Stomach smooth muscle (tissue), 2 donors: ENCODE measurements at regions not wholly inside any gene's neighbourhood (a gene's known extent, or its start where the extent isn't known, plus 50 kb on each side); places are given as distances from the start of the nearest gene placed in this dataset.

Experiments
- H3K27ac ChIP-seq: one replicate; pipeline ENCODE4 v1.7.0; 2013; ENCODE audit warnings: mild to moderate bottlenecking, low read length, inconsistent platforms
- H3K27me3 ChIP-seq, 2 donors: one replicate each; pipeline ENCODE4 v1.7.0; 2013; ENCODE audit warnings: low read length in 2 of 2; ENCODE audit not compliant: insufficient read depth in 2 of 2, control insufficient read depth in 1 of 2
- H3K36me3 ChIP-seq, 2 donors: one replicate each; pipeline ENCODE4 v1.7.0; 2013; ENCODE audit warnings: low read length in 2 of 2; ENCODE audit not compliant: control insufficient read depth in 2 of 2, insufficient read depth in 2 of 2
- H3K4me1 ChIP-seq: one replicate; pipeline ENCODE4 v1.7.0; 2013; ENCODE audit warnings: low read length; ENCODE audit not compliant: control insufficient read depth, insufficient read depth
- H3K4me3 ChIP-seq, 2 donors: one replicate each; pipeline ENCODE4 v1.7.0; 2013; ENCODE audit warnings: low read length in 2 of 2
- H3K9ac ChIP-seq, 2 donors: one replicate each; pipeline ENCODE4 v1.7.0; 2013; ENCODE audit warnings: low read length in 2 of 2, mild to moderate bottlenecking in 1 of 2
- H3K9me3 ChIP-seq, 2 donors: one replicate each; pipeline ENCODE4 v1.7.0; 2013; ENCODE audit warnings: low read length in 2 of 2; ENCODE audit not compliant: control insufficient read depth in 2 of 2
- donor health status: healthy.
- donor health status: Pancreatic carcinoma.

DNA sequence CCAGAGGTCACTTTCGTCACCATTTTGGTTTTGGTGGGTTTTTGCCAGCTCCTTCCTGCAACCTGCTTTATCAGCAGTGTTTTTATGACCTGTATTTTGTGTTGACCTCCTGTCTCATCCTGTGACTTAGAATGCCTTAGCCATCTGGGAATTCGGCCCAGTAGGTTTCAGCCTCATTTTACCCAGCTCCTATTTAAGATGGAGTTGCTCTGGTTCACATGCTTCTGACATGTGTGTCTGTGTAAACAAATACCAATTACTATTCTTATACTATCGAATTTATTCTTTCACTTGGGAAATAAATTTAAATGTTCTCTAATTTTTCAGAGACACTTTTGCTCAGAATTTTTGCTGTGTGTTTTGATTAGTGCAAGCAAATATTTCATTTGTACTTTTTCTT lies 1370.3 kb upstream of the MIR17HG start:
- H3K9me3 ChIP-seq, result no peaks in the 10 kb centered on the region
- H3K4me3 ChIP-seq, result no peak overlapping the region
- no peaks in the 10 kb centered on the region for H3K4me1 ChIP-seq
- H3K36me3 ChIP-seq, result no peaks in the 10 kb centered on the region
- H3K27ac ChIP-seq, result no peak overlapping the region
- H3K27me3 ChIP-seq, result no peaks in the 10 kb centered on the region
- H3K9ac ChIP-seq, result no peak overlapping the region

DNA sequence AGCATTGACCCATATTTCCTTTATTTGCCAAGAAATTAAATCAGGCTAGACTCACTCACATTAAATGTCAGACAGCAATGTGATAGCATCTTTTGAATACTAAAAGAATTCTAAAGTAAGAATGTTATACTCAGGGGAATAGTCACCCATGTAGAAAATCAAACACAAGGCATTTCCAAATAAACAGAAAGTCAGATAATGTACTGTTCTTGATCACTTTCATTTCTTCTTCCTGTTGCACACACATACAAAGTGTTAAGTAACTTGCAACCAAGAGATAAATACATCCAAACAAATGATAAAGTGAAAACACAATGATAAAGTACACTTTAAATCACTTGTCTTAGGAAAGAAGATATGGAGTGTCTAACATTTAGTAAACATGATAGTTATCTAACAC lies 1366.6 kb upstream of the MIR17HG start:
- Histone ChIP-seq H3K36me3 (no peaks in the 10 kb centered on the region), H3K9ac (no peak overlapping the region), H3K27ac (no peak overlapping the region), H3K9me3 (no peaks in the 10 kb centered on the region), H3K4me3 (no peak overlapping the region), H3K27me3 (no peaks in the 10 kb centered on the region), H3K4me1 (no peaks in the 10 kb centered on the region)

DNA sequence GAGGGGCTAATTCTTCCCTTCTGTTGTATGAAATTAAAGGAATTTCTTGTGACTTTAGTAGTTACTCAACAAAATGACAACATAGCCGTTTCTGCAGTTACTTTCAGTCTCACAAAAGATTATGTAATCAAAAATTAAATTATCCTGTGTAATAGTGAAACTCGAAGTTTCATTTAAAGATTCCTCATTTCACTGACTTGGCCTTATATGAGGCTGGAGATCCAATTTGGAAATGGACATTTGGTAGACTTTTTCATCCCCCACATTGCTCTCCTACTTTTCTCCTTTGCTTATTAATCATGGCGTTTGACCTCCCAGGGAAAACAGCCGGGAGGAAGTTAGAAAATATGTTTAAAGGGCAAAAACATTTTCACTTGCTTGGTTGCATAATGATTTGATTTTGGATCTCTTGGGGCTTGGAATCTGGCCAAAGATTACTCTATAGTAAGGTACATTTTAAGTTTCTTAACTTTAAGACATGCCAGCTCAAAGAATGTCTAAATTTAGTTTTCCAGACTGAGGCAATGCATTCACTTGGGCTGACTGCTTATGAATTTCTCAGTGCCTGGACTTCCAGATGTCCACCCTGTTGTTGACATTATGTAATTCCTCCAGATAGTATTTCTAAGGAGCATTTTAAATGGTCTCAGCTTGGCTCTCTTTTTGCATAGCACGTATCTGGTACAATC lies 1364.9 kb upstream of the MIR17HG start:
- H3K9ac ChIP-seq, result no peak overlapping the region
- no peaks in the 10 kb centered on the region for H3K4me1 ChIP-seq
- no peaks in the 10 kb centered on the region for H3K9me3 ChIP-seq
- H3K27me3 ChIP-seq, result no peaks in the 10 kb centered on the region
- H3K36me3 ChIP-seq, result no peaks in the 10 kb centered on the region
- H3K27ac ChIP-seq, result no peak overlapping the region
- no peak overlapping the region for H3K4me3 ChIP-seq

DNA sequence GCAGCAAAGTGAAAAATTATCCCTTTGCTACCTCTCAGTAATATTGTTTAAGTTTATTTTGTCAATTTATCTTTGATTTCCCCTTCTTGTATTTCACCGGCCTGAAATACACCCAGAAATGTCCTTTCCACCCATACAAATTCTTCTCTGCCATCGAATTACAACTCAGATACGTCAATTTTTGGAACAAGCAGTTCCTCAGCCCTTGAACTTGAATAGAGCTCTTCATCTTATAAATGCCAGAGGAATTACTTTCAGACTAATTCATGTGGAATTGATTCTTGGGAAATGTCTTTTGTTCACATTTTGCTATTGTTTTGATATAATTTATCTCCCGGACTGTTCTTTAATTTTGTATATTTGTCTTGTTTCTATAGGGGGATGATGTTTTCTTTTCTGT lies 1359.3 kb upstream of the MIR17HG start:
- H3K9ac ChIP-seq, result no peak overlapping the region
- no peaks in the 10 kb centered on the region for H3K27me3 ChIP-seq

DNA sequence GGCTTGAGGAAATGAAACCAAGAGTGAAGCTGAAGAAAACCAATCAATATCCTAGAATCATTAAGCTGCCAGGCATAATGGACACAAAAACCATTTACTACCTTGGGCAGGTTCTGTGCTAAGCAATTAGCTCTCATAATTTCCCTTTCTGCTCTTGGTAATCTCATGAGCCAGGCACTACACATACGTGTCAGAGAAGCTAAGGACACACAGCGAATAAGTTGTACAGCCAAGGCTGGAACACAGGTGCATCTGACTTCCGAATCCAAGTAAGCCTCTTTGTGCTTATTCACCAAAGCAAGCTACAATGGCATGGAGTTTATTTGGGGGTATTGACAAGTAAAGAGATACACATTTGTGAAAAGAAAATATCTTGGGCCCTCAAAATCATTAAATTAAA lies 1343.9 kb upstream of the MIR17HG start:
- Histone ChIP-seq H3K4me3 (no peak overlapping the region), H3K9me3 (peaks cover 0 to 4% of the 10 kb centered on the region in 2 donors), H3K27me3 (no peaks in the 10 kb centered on the region), H3K27ac (no peak overlapping the region), H3K9ac (no peak overlapping the region), H3K4me1 (no peaks in the 10 kb centered on the region), H3K36me3 (no peaks in the 10 kb centered on the region)

More for the DNA sequence above, 1359.3 kb upstream of the MIR17HG start:
- no peaks in the 10 kb centered on the region for H3K36me3 ChIP-seq
- H3K4me3 ChIP-seq, result no peak overlapping the region
- no peaks in the 10 kb centered on the region for H3K4me1 ChIP-seq
- no peak overlapping the region for H3K27ac ChIP-seq
- no peaks in the 10 kb centered on the region for H3K9me3 ChIP-seq

DNA sequence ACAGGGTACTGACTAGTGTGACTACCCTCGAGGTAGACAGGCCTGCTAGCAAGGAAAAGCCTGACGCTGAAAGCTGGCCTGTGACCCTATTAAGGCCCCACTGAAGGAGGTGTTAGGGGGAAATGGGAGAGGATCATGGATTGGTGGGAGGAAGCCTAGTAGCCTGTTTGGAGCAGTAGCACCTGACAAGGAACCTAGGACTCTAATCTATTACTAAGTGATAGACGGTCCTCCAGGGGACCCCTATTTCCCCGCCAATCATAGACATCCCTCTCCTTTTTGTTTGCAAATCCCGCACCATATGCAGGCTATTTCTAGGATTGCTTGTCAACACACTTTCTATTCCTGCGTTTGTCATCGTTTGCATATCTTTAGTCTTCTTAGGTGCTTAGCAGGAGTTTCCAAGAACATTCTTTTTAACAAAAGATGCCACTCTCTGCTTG lies 1338.8 kb upstream of the MIR17HG start:
- Histone ChIP-seq H3K36me3 (no peaks in the 10 kb centered on the region), H3K9ac (no peak overlapping the region), H3K9me3 (no peaks in the 10 kb centered on the region), H3K27ac (no peak overlapping the region), H3K4me1 (no peaks in the 10 kb centered on the region), H3K27me3 (no peaks in the 10 kb centered on the region), H3K4me3 (no peak overlapping the region)

DNA sequence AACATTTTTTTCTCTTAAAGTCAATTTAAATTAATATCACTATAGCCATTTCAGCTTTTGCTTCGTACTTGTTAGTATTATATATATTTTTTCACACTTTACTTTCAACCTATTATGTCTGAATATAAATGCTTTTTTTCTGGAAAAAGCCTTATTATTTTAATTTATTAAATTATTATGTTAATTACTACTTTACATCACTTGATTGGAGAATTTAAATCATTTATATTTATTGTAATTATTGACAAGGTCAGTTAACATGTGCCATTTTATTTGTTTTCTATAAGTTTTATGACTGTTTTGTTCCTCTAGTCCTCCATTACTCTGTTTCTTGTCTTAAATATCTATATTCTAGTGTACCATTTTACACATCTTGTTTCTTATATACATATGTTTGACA lies 1333.4 kb upstream of the MIR17HG start:
- Histone ChIP-seq H3K27ac (no peak overlapping the region), H3K9ac (no peak overlapping the region), H3K36me3 (no peaks in the 10 kb centered on the region), H3K4me3 (no peak overlapping the region), H3K27me3 (no peaks in the 10 kb centered on the region), H3K4me1 (no peaks in the 10 kb centered on the region), H3K9me3 (no peaks in the 10 kb centered on the region)

DNA sequence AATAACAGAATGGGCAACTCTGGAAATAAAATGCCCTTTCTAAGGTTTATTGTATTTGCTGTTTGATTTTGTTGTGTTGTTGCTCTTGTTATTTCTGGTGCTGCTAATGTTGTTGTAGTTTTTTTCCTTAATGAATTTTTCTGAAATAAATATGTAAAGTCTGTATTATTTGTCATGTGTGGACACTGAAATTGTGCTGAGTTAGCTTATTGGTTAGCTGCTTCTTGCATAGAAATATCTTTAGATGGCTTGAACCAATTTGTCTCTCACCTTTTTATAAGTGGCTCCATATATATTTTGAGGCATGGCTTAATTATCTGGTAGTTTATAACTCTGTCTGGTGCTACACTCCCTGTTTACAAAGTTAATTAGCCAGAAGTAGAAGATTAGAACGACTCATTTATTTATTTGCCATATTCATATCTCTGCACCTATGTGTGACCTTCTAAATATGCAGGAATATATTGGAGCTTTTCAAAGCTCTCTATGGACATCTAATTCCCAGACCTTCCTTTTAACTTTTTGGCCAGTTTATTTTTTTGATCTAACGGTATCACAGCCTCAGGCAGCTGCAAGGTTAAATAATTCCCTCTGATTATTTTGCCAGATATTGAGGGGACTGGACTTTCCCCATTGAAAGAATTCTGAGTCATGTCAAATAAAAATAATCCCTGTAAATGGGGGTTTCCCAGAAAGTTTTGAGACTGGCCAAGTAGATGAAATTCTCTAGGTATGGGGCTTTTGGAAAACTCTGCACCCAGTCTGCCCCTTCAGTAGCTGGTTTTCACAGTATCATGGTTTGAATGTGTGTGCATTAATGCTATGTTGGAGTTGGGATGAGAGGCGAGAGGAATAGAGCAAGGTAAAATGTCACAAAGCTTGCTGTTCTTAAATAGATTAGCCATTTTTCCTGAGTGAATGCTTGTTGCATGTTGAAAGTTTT lies 1331.7 kb upstream of the MIR17HG start:
- H3K9ac ChIP-seq, result no peak overlapping the region
- no peak overlapping the region for H3K27ac ChIP-seq
- no peaks in the 10 kb centered on the region for H3K9me3 ChIP-seq
- H3K4me1 ChIP-seq, result no peaks in the 10 kb centered on the region
- no peaks in the 10 kb centered on the region for H3K27me3 ChIP-seq
- no peak overlapping the region for H3K4me3 ChIP-seq
- H3K36me3 ChIP-seq, result no peaks in the 10 kb centered on the region

DNA sequence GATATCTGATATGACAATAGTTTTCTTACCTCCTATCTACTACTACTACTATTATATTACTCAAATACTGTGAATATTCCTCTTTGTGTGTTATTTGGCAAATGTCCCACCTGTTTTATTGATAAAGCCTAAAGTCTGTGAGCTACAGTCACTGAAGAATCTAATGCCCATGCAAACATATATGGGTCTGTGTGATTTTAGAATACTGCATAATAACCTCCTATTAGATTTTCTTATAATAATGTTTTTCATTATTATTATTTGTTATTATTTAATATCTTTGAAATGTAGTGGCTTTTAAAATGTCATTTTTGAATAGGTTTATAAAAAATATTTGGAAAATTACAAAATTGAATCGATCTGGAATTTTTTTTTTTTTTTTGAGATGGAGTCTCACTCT lies 1330.8 kb upstream of the MIR17HG start:
- H3K9ac ChIP-seq, result no peak overlapping the region
- H3K36me3 ChIP-seq, result no peaks in the 10 kb centered on the region
- no peaks in the 10 kb centered on the region for H3K27me3 ChIP-seq
- no peak overlapping the region for H3K4me3 ChIP-seq
- H3K4me1 ChIP-seq, result no peaks in the 10 kb centered on the region
- H3K27ac ChIP-seq, result no peak overlapping the region
- H3K9me3 ChIP-seq, result no peaks in the 10 kb centered on the region

DNA sequence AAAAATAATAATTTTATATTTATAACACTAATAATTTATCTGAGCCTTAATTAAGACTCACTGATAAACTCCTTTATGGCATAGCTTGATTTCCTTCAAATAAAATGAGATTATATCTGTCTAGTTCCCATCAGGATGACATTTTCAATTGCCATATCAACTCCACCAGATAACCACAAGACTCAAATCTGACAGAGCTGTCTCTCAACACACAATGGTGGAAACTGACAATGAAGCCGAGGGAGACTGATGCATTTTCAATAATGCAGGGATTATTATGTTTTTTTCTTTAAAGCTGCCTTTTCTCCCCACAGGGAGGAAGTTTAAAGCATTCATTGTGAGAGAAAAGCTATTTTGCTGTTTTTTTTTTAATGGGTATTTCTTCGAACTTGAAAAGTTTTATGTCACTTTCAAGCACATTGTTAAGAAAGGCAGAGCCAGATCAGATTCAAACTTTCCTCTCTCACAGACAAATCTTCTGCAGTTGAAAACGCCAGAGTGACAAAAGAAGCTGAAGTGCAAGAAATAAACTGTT lies 1326.9 kb upstream of the MIR17HG start:
- H3K4me1 ChIP-seq, result no peaks in the 10 kb centered on the region
- no peak overlapping the region for H3K9ac ChIP-seq
- H3K4me3 ChIP-seq, result no peak overlapping the region
- no peak overlapping the region for H3K27ac ChIP-seq
- no peaks in the 10 kb centered on the region for H3K9me3 ChIP-seq
- no peaks in the 10 kb centered on the region for H3K27me3 ChIP-seq
- no peaks in the 10 kb centered on the region for H3K36me3 ChIP-seq
